Tongue (tissue), 1 donor: ENCODE measurements at regions not wholly inside any gene's neighbourhood (a gene's known extent, or its start where the extent isn't known, plus 50 kb on each side); places are given as distances from the start of the nearest gene placed in this dataset.

Experiments
- DNase-seq: peaks from one replicate; pipeline ENCODE4 v3.0.0-alpha.2; 2015

GRCh38 chr10:55144001-55144400 is 343.0 kb upstream of the PCDH15 start:
- no peak for DNase-seq

DNA sequence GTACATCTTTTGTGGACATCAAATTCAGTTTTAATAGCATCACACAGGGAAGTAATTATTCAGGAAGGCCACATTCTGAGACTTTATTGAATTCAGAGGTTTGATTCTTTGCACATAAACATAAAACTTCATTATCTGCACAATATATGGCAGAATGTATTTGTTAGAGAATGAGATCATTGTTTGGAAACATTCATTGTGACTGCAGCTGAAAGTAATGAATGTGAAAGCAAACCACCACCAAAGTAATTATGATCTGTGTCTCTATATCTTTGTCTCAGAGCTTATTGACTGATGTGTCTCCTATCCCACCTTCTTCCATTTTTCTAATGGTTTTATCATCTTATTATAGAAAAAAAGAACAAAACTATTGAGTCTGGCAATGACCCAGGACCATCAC is 340.9 kb upstream of the PCDH15 start:
- no peak for DNase-seq

GRCh38 chr10:55137063-55137462 is 336.0 kb upstream of the PCDH15 start:
- no peak for DNase-seq

GRCh38 chr10:55104738-55105137 is 303.7 kb upstream of the PCDH15 start:
- DNase-seq = no peak

- no peak for DNase-seq
These were observed 297.4 kb upstream of the PCDH15 start for GRCh38 chr10:55098452-55098851.

DNA sequence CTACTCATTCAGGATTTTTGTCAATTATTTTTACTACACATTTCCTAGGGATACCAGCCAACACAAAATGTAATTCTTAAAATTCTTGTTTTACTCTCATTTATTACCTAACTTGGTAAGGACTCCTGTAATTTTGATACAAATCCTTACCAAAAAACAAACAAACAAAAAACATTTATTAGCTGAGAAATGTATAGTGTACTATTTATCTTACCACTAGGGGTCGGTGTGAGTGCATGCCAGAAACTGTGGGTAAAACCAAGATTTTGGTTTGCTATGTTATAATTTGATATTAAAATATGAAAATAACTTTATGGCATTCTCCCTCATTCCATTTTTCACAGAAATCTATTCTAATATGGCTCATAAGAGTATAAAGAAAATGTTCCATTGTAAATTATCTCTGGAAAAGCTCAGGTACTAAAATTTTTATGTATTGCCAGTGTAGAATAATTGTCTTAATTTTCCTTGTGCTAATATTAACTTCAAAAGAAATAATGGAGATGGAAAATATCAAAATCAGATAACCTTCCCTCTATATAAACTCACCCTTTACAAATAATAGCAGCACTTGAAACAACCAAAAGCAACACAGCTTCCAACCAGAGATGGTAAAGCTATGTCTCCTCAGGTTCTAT is 290.8 kb upstream of the PCDH15 start:
- DNase-seq = peak; percentile 23

DNA sequence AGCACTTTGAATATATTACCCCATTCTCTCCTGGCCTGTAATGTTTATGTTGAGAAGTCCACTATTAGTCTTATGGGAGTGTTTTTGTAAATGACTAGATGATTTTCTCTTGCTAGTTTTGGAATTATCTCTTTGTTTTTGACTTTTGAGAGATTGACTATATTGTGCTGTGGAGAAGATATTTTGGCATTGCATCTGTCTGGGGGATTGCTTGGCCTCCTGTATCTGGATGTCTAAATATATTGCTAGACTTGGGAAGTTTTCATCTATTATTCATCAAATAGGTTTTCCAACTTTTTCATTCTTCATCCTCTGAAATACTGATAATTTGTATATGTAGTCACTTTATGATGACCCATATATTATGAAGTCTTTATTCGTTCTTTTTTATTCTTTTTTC is 277.1 kb upstream of the PCDH15 start:
- no peak for DNase-seq

GRCh38 chr10:55065185-55065584 is 264.2 kb upstream of the PCDH15 start:
- no peak for DNase-seq

DNA sequence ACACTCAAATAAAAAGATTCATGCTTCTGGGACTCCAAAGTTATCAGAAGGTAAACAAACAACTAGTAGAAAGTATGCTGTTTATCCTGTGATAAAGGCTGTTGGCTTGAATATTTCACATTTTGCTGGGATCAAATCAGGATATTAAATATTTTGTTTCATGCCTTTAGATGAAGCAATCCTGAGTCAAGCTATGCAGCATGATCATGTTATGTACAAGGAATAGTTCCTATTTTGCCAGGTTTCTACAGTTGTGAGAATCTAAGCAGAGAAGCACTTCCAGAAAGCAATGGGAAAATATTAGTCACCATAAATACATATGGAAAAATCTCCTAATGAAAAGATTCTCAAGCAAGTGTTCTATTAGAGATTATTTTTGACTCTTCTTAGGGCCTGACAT is 262.8 kb upstream of the PCDH15 start:
- no peak for DNase-seq

DNA sequence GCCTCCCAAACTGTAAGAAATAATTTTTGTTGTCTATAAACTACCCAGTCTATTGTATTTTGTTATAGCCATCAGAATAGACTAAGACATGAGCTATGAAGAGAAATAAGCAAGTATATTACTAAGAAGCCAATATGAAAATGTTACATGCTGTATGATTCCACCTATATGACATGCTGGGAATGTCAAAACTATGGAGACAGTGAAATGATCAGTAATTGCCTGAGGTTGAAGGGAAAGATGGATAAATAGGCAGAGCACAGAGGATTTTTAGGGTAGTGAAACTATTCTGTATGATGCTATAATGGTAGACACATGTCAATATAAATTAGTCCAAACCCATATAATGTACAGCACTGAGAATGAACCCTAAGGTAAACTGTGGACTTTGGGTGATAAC is 261.3 kb upstream of the PCDH15 start:
- no peak for DNase-seq

GRCh38 chr10:55058800-55059199 is 257.8 kb upstream of the PCDH15 start:
- DNase-seq = no peak

GRCh38 chr10:55051515-55051914 is 250.5 kb upstream of the PCDH15 start:
- DNase-seq = no peak

GRCh38 chr10:55048830-55049498 is 247.9 kb upstream of the PCDH15 start:
- DNase-seq = peak; percentile 11

DNA sequence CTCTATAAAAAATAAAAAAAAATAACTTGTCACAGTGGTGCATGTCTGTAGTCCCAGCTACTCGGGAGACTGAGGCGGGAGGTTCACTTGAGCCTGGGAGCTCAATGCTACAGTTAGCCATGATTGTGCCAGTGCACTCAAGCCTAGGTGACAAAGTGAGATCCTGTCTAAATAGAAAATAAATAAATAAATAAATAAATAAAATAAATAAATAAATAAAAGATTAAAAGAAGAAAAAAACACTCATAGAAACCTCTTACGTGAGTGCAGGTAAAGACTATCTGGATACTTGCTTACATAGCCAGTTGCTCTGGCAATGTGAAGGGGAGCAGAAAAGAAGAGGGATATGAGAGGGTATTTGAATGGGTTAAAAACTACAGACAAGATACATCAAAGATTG is 242.5 kb upstream of the PCDH15 start:
- no peak for DNase-seq

- no peak for DNase-seq
These were observed 232.0 kb upstream of the PCDH15 start for GRCh38 chr10:55033061-55033460.

GRCh38 chr10:55024713-55025112 is 223.7 kb upstream of the PCDH15 start:
- peak; percentile 56 for DNase-seq

GRCh38 chr10:55019439-55019838 is 218.4 kb upstream of the PCDH15 start:
- DNase-seq = peak; percentile 71

- no peak for DNase-seq
These were observed 212.3 kb upstream of the PCDH15 start for GRCh38 chr10:55013318-55013717.

GRCh38 chr10:55002420-55002819 is 201.4 kb upstream of the PCDH15 start:
- DNase-seq = no peak

GRCh38 chr10:55001422-55001821 is 200.4 kb upstream of the PCDH15 start:
- no peak for DNase-seq

DNA sequence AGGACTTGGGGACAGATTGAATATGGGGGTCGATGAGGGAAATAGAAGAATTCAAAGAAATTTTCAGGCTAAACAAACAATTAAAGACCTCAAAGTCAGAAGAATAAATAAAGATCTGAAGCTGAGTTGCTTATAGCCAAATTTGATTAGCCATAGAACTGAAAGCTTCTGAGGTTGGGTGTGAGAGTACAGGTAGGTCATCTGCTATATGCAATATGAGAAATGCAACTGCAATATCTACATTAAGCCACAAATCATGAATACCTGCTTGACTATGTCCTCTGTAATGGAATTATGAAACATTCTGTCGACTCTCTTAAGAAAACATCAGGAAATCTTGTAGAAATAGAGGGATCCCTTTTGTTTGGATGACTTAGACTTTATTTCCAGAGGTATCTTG is 192.1 kb upstream of the PCDH15 start:
- DNase-seq = no peak

- peak; percentile 27 for DNase-seq
These were observed 184.7 kb upstream of the PCDH15 start for GRCh38 chr10:54985732-54986131.

GRCh38 chr10:54983255-54983654 is 182.2 kb upstream of the PCDH15 start:
- DNase-seq = no peak

- DNase-seq = no peak
These were observed 161.3 kb upstream of the PCDH15 start for GRCh38 chr10:54962134-54962900.
